C4-2B (cell line): ENCODE measurements at regions not wholly inside any gene's neighbourhood (a gene's known extent, or its start where the extent isn't known, plus 50 kb on each side); places are given as distances from the start of the nearest gene placed in this dataset.

Source experiments
- CTCF ChIP-seq: fragments of 450-650 bp; conservative IDR thresholded peaks from 2 replicates; pipeline ENCODE4 v1.5.1; 2017; ENCODE audit warnings: mild to moderate bottlenecking
- ZFX ChIP-seq: fragments of 450-650 bp; IDR thresholded peaks from 2 replicates; pipeline ENCODE4 v1.6.1; 2017

- no peak for TF ChIP-seq CTCF
- no peak for TF ChIP-seq ZFX
Measured at GRCh38 chr13:105806628-105806920, 728.9 kb downstream of the EFNB2 start.
